Mesodermal cell (in vitro differentiated cells): ENCODE measurements at regions not wholly inside any gene's neighbourhood (a gene's known extent, or its start where the extent isn't known, plus 50 kb on each side); places are given as distances from the start of the nearest gene placed in this dataset.

Source experiments
- H3K27ac ChIP-seq: 2 replicates; pipeline ENCODE4 v1.7.0; 2013; ENCODE audit warnings: mild to moderate bottlenecking, low read depth, low read length, moderate library complexity; ENCODE audit not compliant: severe bottlenecking
- H3K36me3 ChIP-seq: 2 replicates; pipeline ENCODE4 v1.7.1; 2013; ENCODE audit warnings: mild to moderate bottlenecking, low read length, moderate library complexity; ENCODE audit not compliant: control insufficient read depth, insufficient read depth
- H3K4me1 ChIP-seq: one replicate; pipeline ENCODE4 v1.7.1; 2013; ENCODE audit warnings: mild to moderate bottlenecking, low read length; ENCODE audit not compliant: insufficient read depth, control insufficient read depth, poor library complexity, severe bottlenecking
- H3K4me3 ChIP-seq: 2 replicates; pipeline ENCODE4 v1.7.0; 2013; ENCODE audit warnings: low read length, control low read depth, mild to moderate bottlenecking; ENCODE audit not compliant: insufficient read depth, poor library complexity, severe bottlenecking; ENCODE audit errors: extremely low read depth
- H3K9me3 ChIP-seq: 2 replicates; pipeline ENCODE4 v1.7.1; 2013; ENCODE audit warnings: mild to moderate bottlenecking, low read length, moderate library complexity; ENCODE audit not compliant: control insufficient read depth
- WGBS, 2 experiments: methylation state at CpG; one replicate each; pipeline ENCODE4 v1.1.5; 2013; ENCODE audit warnings: missing lambda C conversion rate in 2 of 2; ENCODE audit not compliant: insufficient coverage in 2 of 2; 5-methylcytosine and 5-hydroxymethylcytosine counted together

- Histone ChIP-seq H3K4me3 (no peak overlapping the region), H3K27ac (no peak overlapping the region), H3K36me3 (no peaks in the 10 kb centered on the region), H3K4me1 (peaks cover 7% of the 10 kb centered on the region), H3K9me3 (no peaks in the 10 kb centered on the region)
- 90 to 91% methylated on average over 2 of the region's 2 CpGs for WGBS, 2 experiments
Observed at GRCh38 chr13:40269086-40269485, 397.4 kb downstream of the FOXO1 start.

- peaks cover 12% of the 10 kb centered on the region for H3K4me1 ChIP-seq
- H3K4me3 ChIP-seq, result no peak overlapping the region
- 100% methylated on average over 1 of the region's 1 CpG for WGBS, 2 experiments
- no peaks in the 10 kb centered on the region for H3K36me3 ChIP-seq
- H3K9me3 ChIP-seq, result no peaks in the 10 kb centered on the region
- no peak overlapping the region for H3K27ac ChIP-seq
Observed at GRCh38 chr13:40270726-40271125, 395.7 kb downstream of the FOXO1 start.

- Histone ChIP-seq H3K27ac (no peak overlapping the region), H3K36me3 (no peaks in the 10 kb centered on the region), H3K4me1 (peaks cover 16% of the 10 kb centered on the region), H3K9me3 (no peaks in the 10 kb centered on the region), H3K4me3 (no peak overlapping the region)
- WGBS, 2 experiments, result 81 to 86% methylated on average over 3 to 6 of the region's 7 CpGs
Observed at GRCh38 chr13:40271271-40271885, 395.1 kb downstream of the FOXO1 start.

GRCh38 chr13:40271931-40272775 is 394.3 kb downstream of the FOXO1 start:
- 75 to 83% methylated on average over 2 to 3 of the region's 5 CpGs for WGBS, 2 experiments
- H3K4me1 ChIP-seq, result peaks cover 16% of the 10 kb centered on the region
- H3K27ac ChIP-seq, result no peak overlapping the region
- H3K4me3 ChIP-seq, result no peak overlapping the region
- no peaks in the 10 kb centered on the region for H3K9me3 ChIP-seq
- H3K36me3 ChIP-seq, result no peaks in the 10 kb centered on the region

GRCh38 chr13:40272776-40273139 is 393.7 kb downstream of the FOXO1 start:
- Histone ChIP-seq H3K9me3 (no peaks in the 10 kb centered on the region), H3K4me3 (no peak overlapping the region), H3K36me3 (no peaks in the 10 kb centered on the region), H3K4me1 (peaks cover 16% of the 10 kb centered on the region), H3K27ac (no peak overlapping the region)
- WGBS, 2 experiments, result 83 to 100% methylated on average over 1 to 4 of the region's 4 CpGs

- H3K4me1 ChIP-seq, result peaks cover 16% of the 10 kb centered on the region
Observed at GRCh38 chr13:40273253-40274025, 393.0 kb downstream of the FOXO1 start.

GRCh38 chr13:40274103-40274502 is 392.3 kb downstream of the FOXO1 start:
- Histone ChIP-seq H3K36me3 (no peaks in the 10 kb centered on the region), H3K27ac (no peak overlapping the region), H3K4me3 (no peak overlapping the region), H3K4me1 (peaks cover 16% of the 10 kb centered on the region), H3K9me3 (no peaks in the 10 kb centered on the region)
- WGBS, 2 experiments, result 67% methylated on average over 1 of the region's 3 CpGs

More at GRCh38 chr13:40273253-40274025, 393.0 kb downstream of the FOXO1 start:
- WGBS, 2 experiments, result 83 to 96% methylated on average over 10 to 11 of the region's 11 CpGs
- Histone ChIP-seq H3K27ac (no peak overlapping the region), H3K4me3 (no peak overlapping the region), H3K9me3 (no peaks in the 10 kb centered on the region), H3K36me3 (no peaks in the 10 kb centered on the region)

GRCh38 chr13:40275155-40275554 is 391.3 kb downstream of the FOXO1 start:
- Histone ChIP-seq H3K36me3 (no peaks in the 10 kb centered on the region), H3K27ac (no peak overlapping the region), H3K9me3 (no peaks in the 10 kb centered on the region), H3K4me3 (no peak overlapping the region), H3K4me1 (peaks cover 16% of the 10 kb centered on the region)
- 82 to 89% methylated on average over 4 of the region's 4 CpGs for WGBS, 2 experiments

- Histone ChIP-seq H3K4me3 (no peak overlapping the region), H3K27ac (no peak overlapping the region), H3K9me3 (no peaks in the 10 kb centered on the region), H3K36me3 (no peaks in the 10 kb centered on the region), H3K4me1 (peaks cover 16% of the 10 kb centered on the region)
- 81% methylated on average over 3 of the region's 3 CpGs; no CpG with 5 or more reads in 1 of the 2 experiments for WGBS, 2 experiments
Observed at GRCh38 chr13:40275636-40276035, 390.8 kb downstream of the FOXO1 start.

GRCh38 chr13:40283666-40284065 is 382.8 kb downstream of the FOXO1 start:
- WGBS, 2 experiments, result 86 to 90% methylated on average over 2 to 3 of the region's 3 CpGs
- no peak overlapping the region for H3K27ac ChIP-seq

More at GRCh38 chr13:40283666-40284065, 382.8 kb downstream of the FOXO1 start:
- no peaks in the 10 kb centered on the region for H3K9me3 ChIP-seq
- no peak overlapping the region for H3K4me3 ChIP-seq
- no peaks in the 10 kb centered on the region for H3K36me3 ChIP-seq
- no peaks in the 10 kb centered on the region for H3K4me1 ChIP-seq
